IMR-90 (cell line): ENCODE measurements at regions not wholly inside any gene's neighbourhood (a gene's known extent, or its start where the extent isn't known, plus 50 kb on each side); places are given as distances from the start of the nearest gene placed in this dataset.

Experiments
- ATAC-seq: fragments of 200-7000 bp; cut with Tn5 transposase; 2 replicates; pipeline ENCODE4 v1.9.1; 2020; ENCODE audit warnings: low read depth, mild to moderate bottlenecking, moderate library complexity
- BruUV-seq: library from RNA; stranded (reverse); fragments of 400-500 nt; replicated peaks from 2 replicates; lab custom pipeline; 2021; lab: Mats Ljungman, UMichigan
- CTCF ChIA-PET: fragments of 300-600 bp; formaldehyde crosslinking; extraction: SDS; loops from one replicate; lab custom pipeline; 2021; ENCODE audit warnings: antibody characterized with exemption; lab: Yijun Ruan, JAX
- POLR2A ChIA-PET: fragments of 300-600 bp; sonication (Branson Sonifier 250); formaldehyde crosslinking; loops from one replicate; lab custom pipeline; 2022; ENCODE audit warnings: antibody characterized with exemption; ENCODE audit not compliant: unreplicated experiment; lab: Charles Lee
- DNase-seq: peaks from one replicate; pipeline ENCODE4 v3.0.0; 2013
- H2AFZ ChIP-seq: replicated peaks from 2 replicates; pipeline ENCODE3; 2013; ENCODE audit warnings: low read length, mild to moderate bottlenecking; ENCODE audit not compliant: poor library complexity
- H2AK5ac ChIP-seq: 2 replicates; pipeline ENCODE4 v1.6.1; 2013; ENCODE audit warnings: low read depth, low read length, inconsistent platforms
- H2AK9ac ChIP-seq: replicated peaks from 2 replicates; pipeline ENCODE3; 2013; ENCODE audit warnings: mild to moderate bottlenecking, low read depth, low read length, moderate library complexity; ENCODE audit not compliant: poor library complexity
- H2BK120ac ChIP-seq: 2 replicates; pipeline ENCODE4 v1.6.1; 2013; ENCODE audit warnings: low read depth, low read length, inconsistent platforms
- H2BK15ac ChIP-seq: 3 replicates; pipeline ENCODE4 v1.6.1; 2013; ENCODE audit warnings: low read depth, low read length, inconsistent platforms
- H2BK20ac ChIP-seq: 2 replicates; pipeline ENCODE4 v1.6.1; 2013; ENCODE audit warnings: low read depth, mild to moderate bottlenecking, inconsistent platforms, low read length, moderate library complexity
- H2BK5ac ChIP-seq: 2 replicates; pipeline ENCODE4 v1.6.1; 2013; ENCODE audit warnings: mild to moderate bottlenecking, low read depth, low read length, inconsistent platforms; ENCODE audit not compliant: poor library complexity, severe bottlenecking
- H3K14ac ChIP-seq: replicated peaks from 2 replicates; pipeline ENCODE4 v1.6.1; 2013; ENCODE audit warnings: low read depth, low read length, inconsistent platforms
- H3K18ac ChIP-seq: 2 replicates; pipeline ENCODE4 v1.6.1; 2013; ENCODE audit warnings: low read depth, low read length, control low read depth
- H3K23ac ChIP-seq: 2 replicates; pipeline ENCODE4 v1.6.1; 2013; ENCODE audit warnings: low read depth, low read length, inconsistent platforms
- H3K27ac ChIP-seq: 2 replicates; pipeline ENCODE4 v1.5.1; 2013; ENCODE audit warnings: mild to moderate bottlenecking, control low read depth, low read length; ENCODE audit not compliant: insufficient read depth
- H3K27me3 ChIP-seq: 2 replicates; pipeline ENCODE4 v1.6.1; 2013; ENCODE audit warnings: low read length; ENCODE audit not compliant: control insufficient read depth, insufficient read depth
- H3K36me3 ChIP-seq: 2 replicates; pipeline ENCODE4 v1.6.1; 2013; ENCODE audit warnings: low read length, mixed read lengths; ENCODE audit not compliant: control insufficient read depth, insufficient read depth
- H3K4ac ChIP-seq: 2 replicates; pipeline ENCODE4 v1.6.1; 2013; ENCODE audit warnings: low read depth, low read length, inconsistent platforms
- H3K4me1 ChIP-seq: 2 replicates; pipeline ENCODE4 v1.6.1; 2013; ENCODE audit warnings: low read length, mixed read lengths; ENCODE audit not compliant: control insufficient read depth, insufficient read depth
- H3K4me2 ChIP-seq: 2 replicates; pipeline ENCODE4 v1.6.1; 2013; ENCODE audit warnings: low read depth, mild to moderate bottlenecking, control low read depth, low read length, moderate library complexity
- H3K4me3 ChIP-seq: 2 replicates; pipeline ENCODE4 v1.5.1; 2013; ENCODE audit warnings: low read depth, mild to moderate bottlenecking, control low read depth, low read length, moderate library complexity; ENCODE audit not compliant: insufficient read depth
- H3K56ac ChIP-seq: 2 replicates; pipeline ENCODE4 v1.6.1; 2013; ENCODE audit warnings: low read length, inconsistent platforms; ENCODE audit not compliant: insufficient read depth; ENCODE audit errors: extremely low read depth
- H3K79me1 ChIP-seq, 2 experiments: 2 replicates each; pipeline ENCODE4 v1.6.1; 2013; ENCODE audit warnings: low read length in 2 of 2, inconsistent platforms in 1 of 2, low read depth in 1 of 2
- H3K9ac ChIP-seq: 2 replicates; pipeline ENCODE4 v1.6.1; 2013; ENCODE audit warnings: low read depth, low read length, control low read depth
- H3K9me1 ChIP-seq: 2 replicates; pipeline ENCODE4 v1.6.1; 2013; ENCODE audit warnings: low read length, inconsistent platforms; ENCODE audit not compliant: insufficient read depth
- H3K9me3 ChIP-seq: 2 replicates; pipeline ENCODE4 v1.6.1; 2013; ENCODE audit warnings: low read length; ENCODE audit not compliant: control insufficient read depth, insufficient read depth
- H4K20me1 ChIP-seq: 2 replicates; pipeline ENCODE4 v1.6.1; 2013; ENCODE audit warnings: low read length, inconsistent platforms; ENCODE audit not compliant: insufficient read depth
- H4K5ac ChIP-seq: 2 replicates; pipeline ENCODE4 v1.6.1; 2013; ENCODE audit warnings: mild to moderate bottlenecking, low read depth, low read length, control low read depth
- H4K8ac ChIP-seq, 2 experiments: 2 replicates each; pipeline ENCODE4 v1.6.1; 2013; ENCODE audit warnings: low read depth in 2 of 2, low read length in 2 of 2, control low read depth in 1 of 2, inconsistent platforms in 1 of 2
- H4K91ac ChIP-seq: 2 replicates; pipeline ENCODE4 v1.6.1; 2013; ENCODE audit warnings: low read depth, low read length, inconsistent platforms; ENCODE audit not compliant: insufficient read depth
- BHLHE40 ChIP-seq: fragments of 150-350 bp; IDR thresholded peaks from 2 replicates; pipeline ENCODE4 v1.6.1; 2016; ENCODE audit warnings: mild to moderate bottlenecking, low read depth, low read length
- CEBPB ChIP-seq: IDR thresholded peaks from 2 replicates; pipeline ENCODE4 v1.6.1; 2012; ENCODE audit warnings: low read depth, low read length, improper control_type of control experiment
- CHD1 ChIP-seq: IDR thresholded peaks from 2 replicates; pipeline ENCODE4 v1.6.1; 2012; ENCODE audit warnings: low read depth, low read length, improper control_type of control experiment
- CTCF ChIP-seq: conservative IDR thresholded peaks from 2 replicates; pipeline ENCODE4 v1.5.1; 2012; ENCODE audit warnings: mild to moderate bottlenecking, low read depth, low read length, improper control_type of control experiment
- ELK1 ChIP-seq: fragments of 150-350 bp; IDR thresholded peaks from 2 replicates; pipeline ENCODE4 v1.6.1; 2016; ENCODE audit warnings: low read depth, mild to moderate bottlenecking, low read length, moderate library complexity, borderline replicate concordance
- FOS ChIP-seq: fragments of 150-350 bp; IDR thresholded peaks from 2 replicates; pipeline ENCODE4 v1.6.1; 2016; ENCODE audit warnings: low read depth, low read length
- MAFK ChIP-seq: IDR thresholded peaks from 2 replicates; pipeline ENCODE4 v1.6.1; 2012; ENCODE audit warnings: low read depth, low read length, improper control_type of control experiment
- MAZ ChIP-seq: IDR thresholded peaks from 2 replicates; pipeline ENCODE4 v1.6.1; 2012; ENCODE audit warnings: low read depth, mild to moderate bottlenecking, low read length, improper control_type of control experiment, moderate library complexity, borderline replicate concordance
- MXI1 ChIP-seq: IDR thresholded peaks from 2 replicates; pipeline ENCODE4 v1.6.1; 2012; ENCODE audit warnings: low read depth, mild to moderate bottlenecking, low read length, moderate library complexity, borderline replicate concordance
- NFE2L2 ChIP-seq: fragments of 150-350 bp; IDR thresholded peaks from 2 replicates; pipeline ENCODE4 v1.6.1; 2016; ENCODE audit warnings: low read depth, mild to moderate bottlenecking, low read length
- POLR2A ChIP-seq: IDR thresholded peaks from 2 replicates; pipeline ENCODE4 v1.6.1; 2012; ENCODE audit warnings: mild to moderate bottlenecking, low read depth, low read length
- RAD21 ChIP-seq: IDR thresholded peaks from 2 replicates; pipeline ENCODE4 v1.6.1; 2012; ENCODE audit warnings: low read length, improper control_type of control experiment
- RCOR1 ChIP-seq: IDR thresholded peaks from 2 replicates; pipeline ENCODE4 v1.6.1; 2012; ENCODE audit warnings: mild to moderate bottlenecking, low read length, improper control_type of control experiment; ENCODE audit not compliant: insufficient replicate concordance
- RFX5 ChIP-seq: IDR thresholded peaks from 2 replicates; pipeline ENCODE4 v1.8.0; 2012; ENCODE audit warnings: low read depth, mild to moderate bottlenecking, low read length, moderate library complexity
- SMC3 ChIP-seq: fragments of 150-350 bp; IDR thresholded peaks from 2 replicates; pipeline ENCODE4 v1.6.1; 2016; ENCODE audit warnings: low read depth, mild to moderate bottlenecking, antibody characterized with exemption, low read length, moderate library complexity
- USF2 ChIP-seq: fragments of 150-350 bp; IDR thresholded peaks from 2 replicates; pipeline ENCODE4 v1.6.1; 2017; ENCODE audit warnings: mild to moderate bottlenecking, antibody characterized with exemption, low read length, low read depth
- WGBS, 2 experiments: methylation state at CpG; one replicate each; pipeline versions ENCODE4 v1.1.5 to v1.1.7; 2013; ENCODE audit warnings: missing lambda C conversion rate in 2 of 2; ENCODE audit not compliant: insufficient read length in 1 of 2; ENCODE audit errors: extremely low coverage in 2 of 2; 5-methylcytosine and 5-hydroxymethylcytosine counted together
- dilution Hi-C: fragments of 300-500 bp; cut with HindIII; formaldehyde crosslinking; loops from one replicate; pipeline ENCODE4 v1.14.3; 2018; ENCODE audit warnings: low sequenced_read_pairs; ENCODE audit not compliant: unreplicated experiment
- in situ Hi-C: fragments of 300-500 bp; cut with MboI; formaldehyde crosslinking; loops from 3 replicates; pipeline ENCODE4 v1.14.3; 2019; ENCODE audit warnings: low sequenced_read_pairs, inconsistent platforms, mixed read lengths
- intact Hi-C: fragments of 100-400 bp; cut with micrococcal nuclease; formaldehyde crosslinking; loops from 2 replicates; pipeline ENCODE4 v1.10.0; 2022

- Histone ChIP-seq H4K20me1 (no peaks in the 10 kb centered on the region), H3K23ac (no peak overlapping the region), H3K4me3 (no peak overlapping the region), H4K5ac (no peak overlapping the region), H3K4ac (no peak overlapping the region), H2BK15ac (no peak overlapping the region), H3K27ac (no peak overlapping the region), H3K9me1 (no peaks in the 10 kb centered on the region), H4K91ac (no peak overlapping the region), H3K9me3 (no peaks in the 10 kb centered on the region), H3K4me1 (no peaks in the 10 kb centered on the region), H3K14ac (no peak overlapping the region), H2AFZ (no peak overlapping the region), H2AK9ac (no peak overlapping the region), H2BK120ac (no peak overlapping the region), H2BK5ac (no peak overlapping the region), H3K4me2 (no peak overlapping the region), H3K36me3 (no peaks in the 10 kb centered on the region), H3K27me3 (no peaks in the 10 kb centered on the region), H2BK20ac (no peak overlapping the region), H3K79me1 (no peaks in the 10 kb centered on the region), H3K9ac (no peak overlapping the region), H3K18ac (no peak overlapping the region), H2AK5ac (no peak overlapping the region), H3K56ac (no peak overlapping the region), H4K8ac (no peak overlapping the region)
- no peak for ATAC-seq
- BruUV-seq: no TSS peak
- TF ChIP-seq RAD21 (no peak), POLR2A (no peak), RCOR1 (no peak), NFE2L2 (no peak), FOS (no peak), CTCF (no peak), SMC3 (no peak), MAZ (no peak), CEBPB (no peak), MXI1 (no peak), USF2 (no peak), ELK1 (no peak), BHLHE40 (no peak), CHD1 (no peak), MAFK (no peak), RFX5 (no peak)
- in situ Hi-C loops: no loop called here
- dilution Hi-C loops: no loop called here
- no CpG with 5 or more reads among the region's 7 CpGs for WGBS, 2 experiments
- DNase-seq: no peak
- POLR2A ChIA-PET: no interaction called here
- intact Hi-C loops: no loop called here
- CTCF ChIA-PET: no interaction called here
These were observed 476.3 kb upstream of the ZNF608 start for GRCh38 chr5:125222597-125223240.
